Left lung (tissue), 4 donors: ENCODE measurements at regions not wholly inside any gene's neighbourhood (a gene's known extent, or its start where the extent isn't known, plus 50 kb on each side); places are given as distances from the start of the nearest gene placed in this dataset.
"Not testable (repeated sequence)": the region's sequence is repeated elsewhere in the genome, so short reads cannot be mapped to it uniquely, and the experiment has no call there.

Experiments used
- ATAC-seq: fragments of 200-7000 bp; cut with Tn5 transposase; one replicate; pipeline ENCODE4 v1.9.1; 2020; ENCODE audit warnings: moderate library complexity
- DNase-seq, 4 donors: peaks; one replicate each; pipeline ENCODE4 v3.0.0-alpha.2; 2013 to 2020
- H3K27ac ChIP-seq, 2 donors: fragments of 200-600 bp; sonication (generic) in 1 of 2; one replicate each; pipeline versions ENCODE4 v1.5.0 to v1.8.0; 2020 to 2021
- H3K27me3 ChIP-seq, 2 donors: fragments of 200-600 bp; sonication (generic) in 1 of 2; one replicate each; pipeline versions ENCODE4 v1.5.0 to v1.8.0; 2020 to 2021
- H3K36me3 ChIP-seq, 2 donors: fragments of 200-600 bp; sonication (generic) in 1 of 2; one replicate each; pipeline versions ENCODE4 v1.5.0 to v1.8.0; 2020 to 2021
- H3K4me1 ChIP-seq, 2 donors: fragments of 200-600 bp; one replicate each; pipeline ENCODE4 v1.8.0; 2021
- H3K4me3 ChIP-seq, 2 donors: fragments of 200-600 bp; sonication (generic) in 1 of 2; one replicate each; pipeline versions ENCODE4 v1.5.0 to v1.8.0; 2020 to 2021; ENCODE audit warnings: mild to moderate bottlenecking in 1 of 2
- H3K9me3 ChIP-seq, 2 donors: fragments of 200-600 bp; sonication (generic) in 1 of 2; one replicate each; pipeline versions ENCODE4 v1.5.0 to v1.8.0; 2020 to 2021
- intact Hi-C, 2 donors: fragments of 100-400 bp; cut with DNase I; formaldehyde crosslinking; loops; one replicate each; pipeline versions ENCODE4 v1.11.2 to v1.14.2; 2022
- TF ChIP-seq, protein P1 (sequence below), 2 donors: fragments of 200-600 bp; sonication (generic) in 1 of 2; IDR thresholded peaks; one replicate each; pipeline versions ENCODE4 v1.5.0 to v1.8.0; 2021; ENCODE audit warnings: antibody characterized with exemption in 2 of 2
- donor health status: DM: no; HTN: yes; CAD: no.
- donor health status: DM: no; HTN: no; CAD: no.

DNA sequence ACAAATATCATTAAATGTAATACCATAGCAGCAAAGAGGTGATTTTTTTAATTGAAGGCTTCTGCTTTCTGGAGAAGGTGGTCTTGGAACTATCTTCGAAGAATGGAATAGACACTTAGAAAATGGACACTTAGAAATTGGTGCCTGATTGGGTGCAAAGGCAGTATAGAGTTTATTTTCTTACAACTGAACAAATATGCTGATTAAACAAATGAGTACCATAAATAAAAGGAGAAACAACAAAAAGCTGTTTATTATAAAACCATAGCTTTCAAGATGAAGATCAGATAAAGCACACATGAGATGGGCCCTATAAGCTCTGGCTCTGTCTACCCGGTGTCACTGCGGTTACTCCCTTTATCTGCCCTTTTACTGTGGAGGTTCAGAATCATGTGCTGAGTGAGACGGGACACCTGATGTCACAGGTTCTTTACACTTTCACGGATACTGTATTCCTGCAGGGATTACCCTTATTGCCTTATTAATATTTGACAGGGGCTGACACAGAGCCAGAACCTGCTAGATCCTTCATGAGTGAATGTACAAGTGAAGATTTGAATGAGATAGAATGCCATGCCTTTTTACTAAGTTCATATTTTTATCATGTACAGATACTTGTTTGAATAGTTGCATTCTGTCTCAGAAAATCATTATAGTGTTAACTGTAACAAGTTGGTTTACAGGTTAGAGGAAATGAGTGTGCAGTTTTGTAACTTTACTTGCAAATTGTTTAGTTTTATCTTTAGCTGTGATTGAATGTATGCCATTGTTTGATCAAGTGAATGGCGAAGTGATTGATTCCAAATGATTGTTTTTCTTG is 477.5 kb upstream of the RGS6 start:
- intact Hi-C loops = no loop called here
- TF ChIP-seq, protein P1, sequence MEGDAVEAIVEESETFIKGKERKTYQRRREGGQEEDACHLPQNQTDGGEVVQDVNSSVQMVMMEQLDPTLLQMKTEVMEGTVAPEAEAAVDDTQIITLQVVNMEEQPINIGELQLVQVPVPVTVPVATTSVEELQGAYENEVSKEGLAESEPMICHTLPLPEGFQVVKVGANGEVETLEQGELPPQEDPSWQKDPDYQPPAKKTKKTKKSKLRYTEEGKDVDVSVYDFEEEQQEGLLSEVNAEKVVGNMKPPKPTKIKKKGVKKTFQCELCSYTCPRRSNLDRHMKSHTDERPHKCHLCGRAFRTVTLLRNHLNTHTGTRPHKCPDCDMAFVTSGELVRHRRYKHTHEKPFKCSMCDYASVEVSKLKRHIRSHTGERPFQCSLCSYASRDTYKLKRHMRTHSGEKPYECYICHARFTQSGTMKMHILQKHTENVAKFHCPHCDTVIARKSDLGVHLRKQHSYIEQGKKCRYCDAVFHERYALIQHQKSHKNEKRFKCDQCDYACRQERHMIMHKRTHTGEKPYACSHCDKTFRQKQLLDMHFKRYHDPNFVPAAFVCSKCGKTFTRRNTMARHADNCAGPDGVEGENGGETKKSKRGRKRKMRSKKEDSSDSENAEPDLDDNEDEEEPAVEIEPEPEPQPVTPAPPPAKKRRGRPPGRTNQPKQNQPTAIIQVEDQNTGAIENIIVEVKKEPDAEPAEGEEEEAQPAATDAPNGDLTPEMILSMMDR (IDR thresholded peaks at IDR 0.05) = no peak
- DNase-seq = no peak
- H3K4me1 ChIP-seq = peaks cover 0 to 8% of the 10 kb centered on the region in 2 donors
- H3K36me3 ChIP-seq = no peaks in the 10 kb centered on the region
- no peak overlapping the region for H3K27ac ChIP-seq
- H3K9me3 ChIP-seq = no peaks in the 10 kb centered on the region
- no peak for ATAC-seq
- no peaks in the 10 kb centered on the region for H3K27me3 ChIP-seq
- no peak overlapping the region for H3K4me3 ChIP-seq

DNA sequence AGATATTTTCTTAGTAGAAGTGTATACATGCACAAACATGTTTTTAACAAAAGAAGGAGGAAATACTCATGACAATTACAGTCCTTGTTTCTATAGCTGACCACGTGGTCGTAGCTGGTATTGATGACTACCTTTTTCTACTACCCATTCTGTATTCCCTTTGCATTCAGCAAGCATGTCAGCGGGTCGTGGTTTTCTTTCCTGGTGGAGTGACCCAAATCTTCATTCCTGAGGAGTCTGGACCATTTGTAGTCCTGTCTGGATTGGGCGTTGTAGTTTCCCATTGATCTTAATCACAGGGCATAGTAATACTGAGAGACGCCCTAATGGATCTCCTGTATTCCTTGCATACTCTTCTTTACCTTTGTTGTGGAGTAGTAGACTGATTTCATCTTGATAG is 472.1 kb upstream of the RGS6 start:
- intact Hi-C loops = no loop called here
- no peaks in the 10 kb centered on the region for H3K36me3 ChIP-seq
- H3K27me3 ChIP-seq = no peaks in the 10 kb centered on the region
- DNase-seq (no peak), ATAC-seq (no peak)
- peaks cover 0 to 4% of the 10 kb centered on the region in 2 donors for H3K9me3 ChIP-seq
- no peak overlapping the region for H3K4me3 ChIP-seq
- H3K4me1 ChIP-seq = peaks cover 0 to 2% of the 10 kb centered on the region in 2 donors
- TF ChIP-seq, protein P1 (IDR thresholded peaks at IDR 0.05) = no peak
- no peak overlapping the region for H3K27ac ChIP-seq

DNA sequence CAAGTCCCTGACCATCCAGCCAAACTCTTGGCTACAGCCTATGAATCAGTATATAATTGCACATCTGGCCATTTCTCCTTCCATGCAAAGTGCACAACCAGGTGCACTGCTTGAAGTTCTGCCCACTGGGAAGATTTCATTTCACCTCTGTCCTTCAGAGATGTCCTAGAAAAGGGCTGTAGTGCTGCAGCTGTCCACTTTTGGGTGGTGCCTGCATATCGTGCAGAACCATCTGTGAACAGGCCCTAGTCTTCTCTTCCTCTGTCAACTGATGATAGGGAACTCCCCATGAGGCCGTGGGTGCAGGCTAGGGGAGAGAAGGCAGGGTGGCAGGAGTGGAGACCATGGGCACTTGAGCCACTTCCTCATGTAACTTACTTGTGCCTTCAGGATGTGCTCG is 470.6 kb upstream of the RGS6 start:
- H3K4me1 ChIP-seq, intact Hi-C loops, ATAC-seq, H3K4me3 ChIP-seq, H3K9me3 ChIP-seq, H3K36me3 ChIP-seq, H3K27me3 ChIP-seq, DNase-seq, H3K27ac ChIP-seq: not testable (repeated sequence)

DNA sequence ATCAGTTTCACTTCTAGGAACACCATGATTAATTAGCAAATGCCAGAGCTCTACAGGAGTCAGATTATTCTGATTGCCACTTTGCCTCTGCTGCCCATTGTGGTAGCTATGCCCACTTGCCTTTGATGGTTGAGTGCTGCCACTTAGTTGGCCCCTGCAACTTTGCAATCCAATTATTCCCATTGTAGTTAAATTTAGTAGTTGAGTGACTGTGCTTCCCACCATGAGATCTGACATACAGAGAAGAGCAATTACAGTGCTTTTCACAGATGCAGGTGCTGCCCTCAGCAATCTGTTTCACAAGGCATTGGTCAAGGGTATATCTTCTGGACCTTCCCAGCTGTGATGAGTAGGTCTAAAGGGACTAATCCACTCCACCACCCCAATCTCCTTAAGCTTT is 468.4 kb upstream of the RGS6 start:
- no peaks in the 10 kb centered on the region for H3K36me3 ChIP-seq
- H3K9me3 ChIP-seq = peaks cover 0 to 4% of the 10 kb centered on the region in 2 donors
- TF ChIP-seq, protein P1 (IDR thresholded peaks at IDR 0.05) = no peak
- H3K4me1 ChIP-seq = no peaks in the 10 kb centered on the region
- DNase-seq (no peak), ATAC-seq (no peak)
- no peak overlapping the region for H3K27ac ChIP-seq
- no peaks in the 10 kb centered on the region for H3K27me3 ChIP-seq
- H3K4me3 ChIP-seq = no peak overlapping the region
- intact Hi-C loops = no loop called here

DNA sequence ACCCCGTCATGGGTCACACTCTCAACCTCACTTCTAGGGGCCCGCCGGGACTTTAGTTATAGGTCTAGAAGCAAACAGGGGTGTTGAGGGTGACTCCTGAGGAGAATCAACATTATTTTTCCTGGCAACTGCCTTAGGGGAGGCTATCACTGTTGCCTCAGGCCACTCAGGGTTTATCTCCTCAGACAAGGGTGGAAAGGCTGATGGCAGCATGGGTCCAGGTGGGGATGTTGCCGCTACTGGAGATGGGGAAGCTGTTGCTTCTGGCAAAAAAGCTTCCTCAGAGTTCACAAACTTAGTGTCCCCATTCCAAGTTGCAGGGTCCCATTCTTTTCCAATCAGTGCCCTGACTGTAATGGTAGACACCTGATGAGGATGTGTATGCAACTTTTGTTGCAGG is 467.4 kb upstream of the RGS6 start:
- Histone ChIP-seq H3K27ac (no peak overlapping the region), H3K4me3 (no peak overlapping the region), H3K36me3 (no peaks in the 10 kb centered on the region), H3K27me3 (no peaks in the 10 kb centered on the region), H3K9me3 (peaks cover 0 to 4% of the 10 kb centered on the region in 2 donors), H3K4me1 (no peaks in the 10 kb centered on the region)
- DNase-seq = no peak
- no peak for ATAC-seq
- intact Hi-C loops = no loop called here
- TF ChIP-seq, protein P1 (IDR thresholded peaks at IDR 0.05) = no peak

DNA sequence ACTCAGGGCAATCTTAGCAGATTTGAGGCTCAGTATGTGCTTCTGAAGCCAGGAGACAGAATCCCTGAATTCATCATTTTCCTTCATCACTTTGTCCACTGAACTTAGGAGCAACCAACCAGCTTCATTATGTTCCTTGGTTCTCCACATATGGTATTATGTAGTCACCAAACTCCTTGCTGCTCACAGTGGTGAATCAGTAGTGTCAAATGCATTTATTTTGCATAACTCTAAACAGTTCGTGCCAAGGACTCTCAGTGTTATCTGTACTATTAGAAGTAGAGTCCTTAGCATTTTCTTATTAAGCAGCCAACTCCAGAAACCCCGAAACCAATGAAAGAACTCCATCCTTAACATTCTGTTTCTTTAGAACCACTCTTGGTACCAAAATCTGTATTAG is 466.9 kb upstream of the RGS6 start:
- Histone ChIP-seq H3K27ac (no peak overlapping the region), H3K4me3 (no peak overlapping the region), H3K27me3 (no peaks in the 10 kb centered on the region), H3K9me3 (peaks cover 0 to 4% of the 10 kb centered on the region in 2 donors), H3K4me1 (no peaks in the 10 kb centered on the region), H3K36me3 (no peaks in the 10 kb centered on the region)
- ATAC-seq (no peak), DNase-seq (no peak)
- TF ChIP-seq, protein P1 (IDR thresholded peaks at IDR 0.05) = no peak
- intact Hi-C loops = no loop called here
